ENCODE measurements at regions not wholly inside any gene's neighbourhood (a gene's known extent, or its start where the extent isn't known, plus 50 kb on each side); places are given as distances from the start of the nearest gene placed in this dataset.
"Not testable (repeated sequence)": the region's sequence is repeated elsewhere in the genome, so short reads cannot be mapped to it uniquely, and the experiment has no call there.

DNA sequence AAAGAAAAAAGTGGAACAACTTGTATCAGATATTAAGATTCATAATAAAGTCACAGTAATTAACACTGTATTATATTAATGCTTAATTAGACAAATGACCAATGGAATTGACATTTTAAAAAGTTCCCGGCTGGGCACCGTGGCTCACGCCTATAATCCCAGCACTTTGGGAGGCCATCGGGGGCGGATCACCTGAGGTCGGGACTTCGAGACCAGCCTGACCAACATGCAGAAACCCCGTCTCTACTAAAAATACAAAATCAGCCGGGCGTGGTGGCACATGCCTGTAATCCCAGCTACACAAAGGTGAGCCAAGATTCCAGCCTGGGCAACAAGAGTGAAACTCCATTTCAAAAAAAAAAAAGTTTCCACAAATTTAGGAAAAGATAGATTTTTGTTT, 188.9 kb upstream of the TP63 start:
- TF ChIP-seq, protein P1, sequence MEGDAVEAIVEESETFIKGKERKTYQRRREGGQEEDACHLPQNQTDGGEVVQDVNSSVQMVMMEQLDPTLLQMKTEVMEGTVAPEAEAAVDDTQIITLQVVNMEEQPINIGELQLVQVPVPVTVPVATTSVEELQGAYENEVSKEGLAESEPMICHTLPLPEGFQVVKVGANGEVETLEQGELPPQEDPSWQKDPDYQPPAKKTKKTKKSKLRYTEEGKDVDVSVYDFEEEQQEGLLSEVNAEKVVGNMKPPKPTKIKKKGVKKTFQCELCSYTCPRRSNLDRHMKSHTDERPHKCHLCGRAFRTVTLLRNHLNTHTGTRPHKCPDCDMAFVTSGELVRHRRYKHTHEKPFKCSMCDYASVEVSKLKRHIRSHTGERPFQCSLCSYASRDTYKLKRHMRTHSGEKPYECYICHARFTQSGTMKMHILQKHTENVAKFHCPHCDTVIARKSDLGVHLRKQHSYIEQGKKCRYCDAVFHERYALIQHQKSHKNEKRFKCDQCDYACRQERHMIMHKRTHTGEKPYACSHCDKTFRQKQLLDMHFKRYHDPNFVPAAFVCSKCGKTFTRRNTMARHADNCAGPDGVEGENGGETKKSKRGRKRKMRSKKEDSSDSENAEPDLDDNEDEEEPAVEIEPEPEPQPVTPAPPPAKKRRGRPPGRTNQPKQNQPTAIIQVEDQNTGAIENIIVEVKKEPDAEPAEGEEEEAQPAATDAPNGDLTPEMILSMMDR (conservative IDR thresholded peaks at IDR 0.05 in 1 of 2, IDR thresholded peaks at IDR 0.05 in 1 of 2; ENCODE audit: low read depth in 1 of 2, low read length in 2 of 2) = not testable (repeated sequence)
- not testable (repeated sequence) for TF ChIP-seq EZH2 (IDR thresholded peaks at IDR 0.05; ENCODE audit: low read length, missing control alignments)
